Smooth muscle cell (in vitro differentiated cells): ENCODE measurements at regions not wholly inside any gene's neighbourhood (a gene's known extent, or its start where the extent isn't known, plus 50 kb on each side); places are given as distances from the start of the nearest gene placed in this dataset.

Experiments used
- DNase-seq: peaks from one replicate; lab custom pipeline; 2025; ENCODE audit not compliant: unreplicated experiment; lab: John Stamatoyannopoulos, UW
- H2AFZ ChIP-seq: fragments of 200-600 bp; sonication (generic); 2 replicates; pipeline ENCODE4 v1.6.0; 2016; ENCODE audit warnings: antibody characterized with exemption, low read depth, mild to moderate bottlenecking
- H3F3A ChIP-seq: fragments of 200-600 bp; sonication (generic); 2 replicates; pipeline ENCODE4 v1.6.0; 2017; ENCODE audit warnings: antibody characterized with exemption, low read depth
- H3K27ac ChIP-seq: fragments of 200-600 bp; sonication (generic); 2 replicates; pipeline ENCODE4 v1.5.1; 2016; ENCODE audit warnings: low read depth, mild to moderate bottlenecking
- H3K27me3 ChIP-seq: fragments of 200-600 bp; sonication (generic); 2 replicates; pipeline ENCODE4 v1.6.1; 2016; ENCODE audit warnings: low read depth, mild to moderate bottlenecking
- H3K36me3 ChIP-seq: fragments of 200-600 bp; sonication (generic); 2 replicates; pipeline ENCODE4 v1.5.1; 2016; ENCODE audit warnings: low read depth
- H3K4me1 ChIP-seq: fragments of 200-600 bp; sonication (generic); 2 replicates; pipeline ENCODE4 v1.5.1; 2016; ENCODE audit warnings: low read depth
- H3K4me2 ChIP-seq: fragments of 200-600 bp; sonication (generic); 2 replicates; pipeline ENCODE4 v1.6.0; 2016; ENCODE audit warnings: mild to moderate bottlenecking
- H3K4me3 ChIP-seq: fragments of 200-600 bp; sonication (generic); 2 replicates; pipeline ENCODE4 v1.5.1; 2016; ENCODE audit warnings: mild to moderate bottlenecking
- H3K79me2 ChIP-seq: fragments of 200-600 bp; sonication (generic); 2 replicates; pipeline ENCODE4 v1.6.0; 2016; ENCODE audit warnings: low read depth, mild to moderate bottlenecking
- H3K9ac ChIP-seq: fragments of 200-600 bp; sonication (generic); 2 replicates; pipeline ENCODE4 v1.6.0; 2016; ENCODE audit warnings: low read depth
- H3K9me3 ChIP-seq: fragments of 200-600 bp; sonication (generic); replicated peaks from 2 replicates; pipeline ENCODE4 v1.5.1; 2016; ENCODE audit warnings: low read depth
- H4K20me1 ChIP-seq: fragments of 200-600 bp; sonication (generic); 2 replicates; pipeline ENCODE4 v1.6.0; 2016; ENCODE audit warnings: low read depth
- WGBS: methylation state at CpG from one replicate; pipeline ENCODE4 v1.1.7; 2016; ENCODE audit warnings: low lambda C conversion rate; 5-methylcytosine and 5-hydroxymethylcytosine counted together
- TF ChIP-seq, protein P1 (sequence below): fragments of 200-600 bp; sonication (generic); IDR thresholded peaks from 2 replicates; pipeline ENCODE4 v1.5.1; 2017; ENCODE audit warnings: borderline replicate concordance, mild to moderate bottlenecking, antibody characterized with exemption; ENCODE audit not compliant: insufficient read depth, poor library complexity, severe bottlenecking

- Histone ChIP-seq H4K20me1 (no peaks in the 10 kb centered on the region), H3K79me2 (no peaks in the 10 kb centered on the region), H3K4me1 (no peaks in the 10 kb centered on the region), H3K27ac (no peak overlapping the region), H3K36me3 (no peaks in the 10 kb centered on the region), H3K9ac (no peak overlapping the region), H3K27me3 (no peaks in the 10 kb centered on the region), H3K4me2 (no peak overlapping the region), H2AFZ (no peak overlapping the region), H3F3A (no peaks in the 10 kb centered on the region), H3K9me3 (no peaks in the 10 kb centered on the region), H3K4me3 (no peak overlapping the region)
- DNase-seq = no peak
- WGBS = 74% methylated on average over 4 of the region's 4 CpGs
- TF ChIP-seq, protein P1, sequence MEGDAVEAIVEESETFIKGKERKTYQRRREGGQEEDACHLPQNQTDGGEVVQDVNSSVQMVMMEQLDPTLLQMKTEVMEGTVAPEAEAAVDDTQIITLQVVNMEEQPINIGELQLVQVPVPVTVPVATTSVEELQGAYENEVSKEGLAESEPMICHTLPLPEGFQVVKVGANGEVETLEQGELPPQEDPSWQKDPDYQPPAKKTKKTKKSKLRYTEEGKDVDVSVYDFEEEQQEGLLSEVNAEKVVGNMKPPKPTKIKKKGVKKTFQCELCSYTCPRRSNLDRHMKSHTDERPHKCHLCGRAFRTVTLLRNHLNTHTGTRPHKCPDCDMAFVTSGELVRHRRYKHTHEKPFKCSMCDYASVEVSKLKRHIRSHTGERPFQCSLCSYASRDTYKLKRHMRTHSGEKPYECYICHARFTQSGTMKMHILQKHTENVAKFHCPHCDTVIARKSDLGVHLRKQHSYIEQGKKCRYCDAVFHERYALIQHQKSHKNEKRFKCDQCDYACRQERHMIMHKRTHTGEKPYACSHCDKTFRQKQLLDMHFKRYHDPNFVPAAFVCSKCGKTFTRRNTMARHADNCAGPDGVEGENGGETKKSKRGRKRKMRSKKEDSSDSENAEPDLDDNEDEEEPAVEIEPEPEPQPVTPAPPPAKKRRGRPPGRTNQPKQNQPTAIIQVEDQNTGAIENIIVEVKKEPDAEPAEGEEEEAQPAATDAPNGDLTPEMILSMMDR = no peak
These were observed 232.8 kb downstream of the PIK3C3 start for GRCh38 chr18:42187611-42188380.

DNA sequence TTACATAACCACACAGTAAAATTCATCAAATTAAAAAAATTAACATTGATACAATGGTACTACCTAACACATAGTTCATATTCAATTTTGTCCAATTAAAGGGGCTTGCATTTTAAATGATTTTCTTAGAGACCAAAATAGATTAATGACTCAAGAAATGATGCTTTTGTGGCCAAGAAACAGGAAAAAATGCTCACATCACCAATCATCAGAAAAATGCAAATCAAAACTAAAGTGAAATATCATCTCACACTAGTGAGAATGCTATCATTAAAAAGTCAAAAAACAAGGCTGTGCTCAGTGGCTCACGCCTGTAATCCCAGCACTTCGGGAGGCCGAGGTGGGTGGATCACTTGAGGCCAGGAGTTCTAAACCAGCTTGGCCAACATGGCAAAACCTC lies 235.6 kb downstream of the PIK3C3 start:
- no peak overlapping the region for H3K9ac ChIP-seq
- no peaks in the 10 kb centered on the region for H3F3A ChIP-seq
- no peak overlapping the region for H2AFZ ChIP-seq
- TF ChIP-seq, protein P1 = no peak
- no peaks in the 10 kb centered on the region for H3K79me2 ChIP-seq
- no peaks in the 10 kb centered on the region for H3K36me3 ChIP-seq
- H3K27ac ChIP-seq = no peak overlapping the region
- H4K20me1 ChIP-seq = no peaks in the 10 kb centered on the region
- H3K4me3 ChIP-seq = no peak overlapping the region
- no peaks in the 10 kb centered on the region for H3K4me1 ChIP-seq
- 98% methylated on average over 3 of the region's 3 CpGs for WGBS
- H3K27me3 ChIP-seq = no peaks in the 10 kb centered on the region
- H3K9me3 ChIP-seq = no peaks in the 10 kb centered on the region
- H3K4me2 ChIP-seq = no peak overlapping the region
- no peak for DNase-seq

DNA sequence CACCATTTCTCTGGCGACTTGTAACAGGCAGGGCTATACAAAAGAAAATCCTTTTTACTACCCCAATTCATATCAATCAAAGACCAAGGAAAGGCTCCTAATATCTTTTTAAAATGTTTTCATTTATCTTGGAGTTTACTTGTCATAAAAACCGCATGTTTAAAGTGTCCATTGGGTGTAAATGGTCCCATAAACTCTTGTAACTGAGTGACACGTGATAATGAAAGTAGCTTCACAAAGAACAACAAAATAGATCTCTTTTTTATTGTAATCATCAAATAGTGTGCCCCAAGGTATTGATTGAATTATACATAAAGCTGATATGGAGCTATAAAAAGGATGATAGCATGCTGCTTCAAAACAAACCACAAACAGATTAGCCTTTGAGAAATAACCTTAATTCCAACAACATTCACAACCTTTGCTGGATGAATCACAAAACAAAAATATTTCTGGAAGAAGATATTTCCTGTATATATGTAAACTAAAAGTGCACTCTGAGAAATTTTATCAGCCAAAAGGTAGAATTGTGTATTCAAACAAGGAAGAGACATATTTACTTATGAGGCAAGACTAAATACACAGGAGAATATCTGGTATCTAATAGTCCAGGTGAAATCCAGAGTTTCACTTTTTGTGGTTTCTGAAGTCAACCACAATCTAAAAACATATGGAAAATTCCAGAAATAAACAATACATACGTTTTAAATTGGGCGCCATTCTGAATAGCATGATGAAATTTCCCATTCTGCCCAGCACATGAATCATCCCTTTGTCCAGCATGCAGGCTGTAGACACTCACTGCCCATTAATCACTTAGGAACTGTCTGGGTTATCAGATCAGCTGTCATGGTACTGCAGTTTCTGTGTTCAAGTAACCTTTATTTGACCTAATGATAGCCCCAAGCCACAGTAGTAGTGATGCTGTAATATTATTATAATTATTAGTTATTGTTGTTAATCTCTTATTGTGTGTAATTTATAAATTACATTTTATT lies 237.5 kb downstream of the PIK3C3 start:
- no peak overlapping the region for H2AFZ ChIP-seq
- H3K9me3 ChIP-seq = no peaks in the 10 kb centered on the region
- no peaks in the 10 kb centered on the region for H3K79me2 ChIP-seq
- H3K4me2 ChIP-seq = peak overlapping the region; percentile 1
- H4K20me1 ChIP-seq = no peaks in the 10 kb centered on the region
- H3K27me3 ChIP-seq = no peaks in the 10 kb centered on the region
- DNase-seq = no peak
- TF ChIP-seq, protein P1 = no peak
- H3K9ac ChIP-seq = peak overlapping the region; percentile 45
- H3K36me3 ChIP-seq = no peaks in the 10 kb centered on the region
- H3K4me3 ChIP-seq = no peak overlapping the region
- H3K27ac ChIP-seq = peak overlapping the region; percentile 75
- no peaks in the 10 kb centered on the region for H3F3A ChIP-seq
- 50% methylated on average over 5 of the region's 5 CpGs for WGBS
- no peaks in the 10 kb centered on the region for H3K4me1 ChIP-seq
